GM18520 (cell line): ENCODE measurements at regions not wholly inside any gene's neighbourhood (a gene's known extent, or its start where the extent isn't known, plus 50 kb on each side); places are given as distances from the start of the nearest gene placed in this dataset.
"Not testable (repeated sequence)": the region's sequence is repeated elsewhere in the genome, so short reads cannot be mapped to it uniquely, and the experiment has no call there.

Source experiments
- ATAC-seq: cut with Tn5 transposase; IDR thresholded peaks from one replicate; pipeline ENCODE4 v1.9.1; 2021; ENCODE audit not compliant: unreplicated experiment

DNA sequence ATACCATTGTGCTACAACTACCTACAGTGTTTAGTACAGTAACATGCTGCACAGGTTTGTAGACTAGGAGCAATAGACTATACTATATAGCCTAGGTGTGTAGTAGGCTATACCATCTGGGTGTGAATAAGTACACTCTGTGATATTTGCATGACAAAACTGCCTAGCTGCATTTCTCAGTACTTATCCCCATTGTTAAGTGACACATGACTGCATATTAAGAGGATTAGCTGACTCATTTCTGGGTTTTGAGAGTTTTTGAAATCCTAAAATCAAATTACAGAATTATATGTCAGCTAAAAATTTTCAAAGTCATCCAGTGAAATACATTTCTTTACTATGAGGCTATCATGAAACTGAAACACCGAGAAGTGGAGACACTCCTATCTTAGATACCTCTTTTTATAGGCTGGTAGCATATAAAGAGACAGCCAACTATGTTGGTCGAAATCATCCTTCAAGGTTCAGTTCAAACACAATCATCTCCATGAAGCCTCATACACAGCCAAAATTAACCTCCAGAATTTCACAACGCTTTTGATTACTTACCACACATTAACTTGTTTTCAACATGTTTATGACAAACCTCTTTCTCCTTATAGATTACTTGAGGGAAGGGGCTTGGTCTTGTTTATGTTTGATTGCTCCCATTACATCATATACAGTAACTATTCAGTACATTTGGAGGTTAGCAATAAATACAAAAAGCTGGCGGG lies 89.8 kb upstream of the ANK3 start:
- ATAC-seq: no peak

DNA sequence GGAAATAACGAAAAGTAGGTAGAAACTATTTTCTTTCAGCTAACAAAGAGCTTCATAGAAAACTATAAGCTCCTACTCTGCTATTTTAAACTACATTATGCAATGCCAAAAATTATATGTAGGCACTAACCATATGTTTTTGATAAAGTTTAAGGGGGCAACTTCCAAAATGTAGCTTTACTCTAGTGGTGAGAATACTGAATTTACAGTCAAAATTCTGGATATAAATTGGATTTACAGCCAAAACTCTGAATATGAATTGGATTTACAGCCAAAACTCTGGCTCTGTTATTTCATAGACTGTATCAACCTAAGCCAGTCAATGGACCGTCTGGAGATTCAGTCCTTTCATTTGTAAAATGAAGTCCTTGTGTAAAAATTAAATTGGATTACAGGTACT lies 86.8 kb upstream of the ANK3 start:
- ATAC-seq: no peak

DNA sequence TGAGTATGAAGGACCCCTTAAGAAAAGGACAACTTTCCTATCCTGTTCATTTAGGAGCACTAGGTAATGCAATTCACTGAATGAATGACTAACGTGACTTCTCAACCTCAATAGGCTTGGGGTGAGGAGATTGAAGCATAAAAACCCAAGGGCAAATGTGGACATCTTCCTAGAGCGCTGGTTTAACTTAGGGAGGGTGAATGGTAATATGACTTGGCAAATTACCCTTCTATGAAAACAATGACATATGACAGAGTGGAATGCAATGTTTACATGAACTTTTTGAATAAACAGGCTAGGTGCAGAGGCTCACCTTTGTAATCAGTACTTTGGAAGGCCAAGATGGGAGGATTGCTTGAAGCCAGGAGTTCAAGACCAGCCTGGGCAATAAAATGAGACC lies 83.9 kb upstream of the ANK3 start:
- no peak for ATAC-seq

DNA sequence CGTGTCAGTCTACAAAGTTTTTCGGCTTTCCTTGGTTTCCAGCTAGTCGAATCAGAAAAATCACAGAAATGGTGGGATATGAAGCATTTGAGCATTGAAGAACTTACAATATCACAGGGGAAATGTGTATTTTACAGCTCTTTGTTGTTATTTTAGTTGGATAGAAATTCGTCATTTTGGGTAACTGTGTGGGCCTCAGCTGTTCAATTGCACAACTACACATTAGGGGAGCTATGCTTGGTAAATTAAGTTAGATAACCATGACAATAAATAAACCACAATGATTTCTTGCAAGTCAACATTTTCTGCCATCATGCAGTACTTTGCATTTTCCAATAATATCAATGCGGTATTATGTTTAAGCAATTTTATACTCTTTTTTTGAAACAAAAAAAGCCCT lies 80.4 kb upstream of the ANK3 start:
- ATAC-seq: no peak

DNA sequence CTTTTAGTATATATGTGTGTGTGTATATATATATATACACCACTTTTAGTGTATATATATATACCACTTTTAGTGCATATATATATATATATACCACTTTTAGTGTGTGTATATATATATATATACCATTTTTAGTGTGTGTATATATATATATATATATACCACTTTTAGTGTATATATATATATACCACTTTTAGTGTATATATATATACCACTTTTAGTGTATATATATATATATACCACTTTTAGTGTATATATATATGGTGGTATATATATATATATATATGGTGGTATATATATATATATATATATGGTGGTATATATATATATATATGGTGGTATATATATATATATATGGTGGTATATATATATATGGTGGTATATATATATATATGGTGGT lies 79.5 kb upstream of the ANK3 start:
- ATAC-seq: not testable (repeated sequence)

DNA sequence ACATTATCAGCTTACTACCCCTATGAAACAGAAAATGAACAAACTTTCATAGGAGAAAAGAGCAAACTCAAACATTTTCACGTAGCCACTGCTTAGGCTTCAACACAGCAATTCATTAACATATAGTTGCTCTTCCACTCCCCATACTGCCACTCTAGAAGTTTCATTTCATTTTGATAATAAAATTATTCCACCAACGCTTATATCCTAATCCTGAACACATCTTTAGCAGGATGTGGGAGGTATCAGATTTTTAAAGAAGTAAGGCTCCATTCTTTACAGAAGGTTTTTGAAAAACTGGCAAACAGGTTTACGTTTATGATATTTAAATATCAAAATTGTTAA lies 77.5 kb upstream of the ANK3 start:
- ATAC-seq: no peak

DNA sequence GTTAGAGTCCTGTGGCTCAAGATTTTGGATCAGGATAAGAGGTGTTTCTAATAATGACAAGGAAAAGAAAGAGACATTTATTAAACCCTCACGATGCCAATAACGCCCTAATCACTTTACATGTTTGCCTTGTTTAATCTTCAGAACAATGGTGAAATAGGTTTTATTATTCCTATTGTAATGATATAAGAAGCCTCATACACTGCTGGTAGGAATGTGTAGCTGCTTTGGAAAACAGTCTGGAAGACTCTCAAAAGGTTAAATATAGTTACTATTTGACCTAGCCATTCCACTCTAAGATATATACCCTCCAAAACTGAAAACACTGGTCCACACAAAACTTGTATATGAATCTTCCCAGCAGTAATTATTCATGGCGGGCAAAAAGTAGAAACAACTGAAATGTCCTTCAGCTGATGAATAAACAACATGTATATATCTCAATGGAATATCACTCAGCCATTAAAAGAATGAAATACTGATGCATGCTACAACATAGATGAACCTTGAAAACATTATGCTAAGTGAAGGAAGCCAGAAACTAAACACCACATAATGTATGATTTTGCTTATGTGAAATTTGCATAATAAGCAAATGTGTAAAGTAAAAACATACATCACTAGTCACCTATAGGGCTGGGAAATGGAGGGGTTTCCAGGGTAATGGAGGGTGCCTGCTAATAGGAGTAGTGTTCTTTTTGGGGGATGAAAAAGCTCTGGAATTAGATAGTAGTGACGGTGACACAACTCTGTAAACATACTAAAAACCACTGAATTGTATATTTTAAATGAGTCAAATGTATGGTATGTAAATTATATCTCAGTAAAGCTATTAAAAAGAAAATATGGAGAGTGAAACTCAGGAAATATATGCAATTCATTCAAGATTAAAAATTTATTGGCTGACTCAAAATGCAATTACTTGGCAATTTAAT lies 76.9 kb upstream of the ANK3 start:
- ATAC-seq: no peak

DNA sequence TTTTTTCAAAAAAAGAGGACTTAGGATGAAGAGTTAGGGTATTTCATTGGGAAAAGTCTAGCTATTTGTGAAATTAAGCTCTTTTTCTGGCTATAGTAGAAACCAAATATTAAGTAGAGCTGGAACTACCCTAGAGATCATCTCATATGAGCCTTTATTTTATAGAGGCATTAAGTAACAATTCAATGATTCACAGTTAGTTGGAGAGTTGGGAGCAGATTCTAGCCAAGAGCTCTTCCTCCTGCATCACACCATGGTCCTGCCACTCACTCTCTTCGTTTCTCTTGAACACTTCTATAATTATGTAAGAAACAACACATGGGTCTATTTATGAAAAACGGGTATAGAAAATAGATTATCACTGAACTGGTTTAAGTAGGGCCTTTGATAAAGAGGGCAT lies 76.1 kb upstream of the ANK3 start:
- no peak for ATAC-seq

DNA sequence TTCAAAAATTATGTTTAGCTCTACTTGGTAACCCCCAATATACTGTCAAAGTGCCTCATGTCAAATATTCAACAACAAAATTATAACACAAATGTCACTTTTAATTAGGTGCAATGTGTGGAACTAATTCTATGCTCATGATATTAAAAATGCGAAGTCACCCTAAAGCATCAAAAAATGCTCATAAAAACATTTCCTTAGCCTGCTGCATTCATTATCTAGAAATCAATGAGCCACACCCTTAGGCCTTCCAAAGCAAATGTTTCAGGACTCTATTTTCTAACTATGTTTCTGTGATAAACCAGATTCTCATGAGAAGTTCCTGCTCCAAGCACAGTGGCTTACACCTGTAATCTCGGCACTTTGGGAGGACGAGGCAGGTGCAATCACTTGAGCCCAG lies 75.0 kb upstream of the ANK3 start:
- ATAC-seq: no peak

DNA sequence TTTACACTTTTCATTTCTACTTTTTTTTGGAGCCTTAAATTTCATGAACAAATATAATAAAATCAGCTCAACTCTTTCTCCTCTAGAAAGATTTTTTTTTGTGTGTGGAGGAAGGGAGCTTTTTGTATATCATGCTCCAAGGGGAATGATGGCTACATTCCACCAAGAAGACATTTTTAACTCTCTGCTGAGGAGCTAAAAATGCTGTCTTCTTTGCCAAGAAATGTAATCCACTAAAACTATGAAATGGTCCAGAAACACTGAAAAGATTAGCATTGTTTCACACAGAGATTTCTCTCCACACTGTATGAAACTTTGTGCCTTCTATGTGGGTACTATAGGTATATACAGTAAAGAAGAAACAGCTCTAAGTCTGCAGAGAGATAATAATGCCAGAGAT lies 74.1 kb upstream of the ANK3 start:
- no peak for ATAC-seq

DNA sequence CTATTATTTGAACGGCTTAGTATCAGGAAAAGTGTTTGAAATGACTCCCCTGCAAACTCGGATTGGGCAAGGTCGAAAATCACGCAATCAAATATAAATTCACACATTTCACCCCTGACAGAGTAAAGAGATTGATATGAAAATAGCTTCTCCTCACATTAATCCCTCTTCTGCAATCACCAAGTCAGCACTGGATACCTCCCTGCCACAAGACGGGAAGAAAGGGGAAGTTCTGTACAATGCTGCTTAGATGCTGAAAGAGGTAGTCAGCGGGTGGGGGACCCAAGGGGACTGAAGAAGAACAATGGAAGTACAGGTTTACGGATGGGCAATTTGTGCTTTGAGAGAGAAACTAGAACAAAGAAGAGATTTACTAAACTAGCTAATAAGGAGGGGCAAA lies 72.0 kb upstream of the ANK3 start:
- ATAC-seq: no peak

DNA sequence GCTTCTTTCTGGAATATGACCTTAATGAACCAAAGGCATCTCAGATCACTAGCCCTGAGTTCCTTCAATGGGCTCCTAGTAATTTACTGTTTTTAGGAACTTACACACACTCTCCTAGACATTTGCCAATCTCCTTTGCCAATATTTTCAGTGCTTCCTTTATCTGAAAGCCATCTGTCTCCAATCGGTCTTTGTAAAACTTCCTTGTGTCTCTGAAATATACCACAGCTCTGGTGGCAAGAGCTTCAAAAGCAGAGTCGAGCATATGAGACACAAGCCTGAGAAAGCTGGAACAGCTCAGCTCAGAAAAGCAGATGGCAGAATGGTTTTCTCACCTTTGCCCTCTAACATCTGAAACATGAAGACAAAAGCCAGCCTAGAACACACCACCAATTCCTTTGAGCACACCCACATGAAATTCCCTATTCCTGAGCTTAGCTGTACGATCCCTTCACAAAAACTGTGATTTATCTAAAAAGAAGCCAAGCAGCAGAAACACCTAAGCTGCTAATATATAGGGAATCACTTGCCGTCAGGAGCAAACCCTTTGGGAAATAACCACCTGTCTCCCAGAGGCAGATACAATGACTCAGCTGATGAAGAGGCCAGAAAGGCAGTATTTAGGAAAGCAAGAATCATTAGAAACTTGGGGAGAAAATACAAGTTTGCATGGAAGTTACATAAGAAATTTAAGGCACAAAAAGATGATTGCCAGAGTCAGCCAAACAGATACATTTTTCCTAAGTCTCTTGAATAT lies 70.2 kb upstream of the ANK3 start:
- no peak for ATAC-seq

DNA sequence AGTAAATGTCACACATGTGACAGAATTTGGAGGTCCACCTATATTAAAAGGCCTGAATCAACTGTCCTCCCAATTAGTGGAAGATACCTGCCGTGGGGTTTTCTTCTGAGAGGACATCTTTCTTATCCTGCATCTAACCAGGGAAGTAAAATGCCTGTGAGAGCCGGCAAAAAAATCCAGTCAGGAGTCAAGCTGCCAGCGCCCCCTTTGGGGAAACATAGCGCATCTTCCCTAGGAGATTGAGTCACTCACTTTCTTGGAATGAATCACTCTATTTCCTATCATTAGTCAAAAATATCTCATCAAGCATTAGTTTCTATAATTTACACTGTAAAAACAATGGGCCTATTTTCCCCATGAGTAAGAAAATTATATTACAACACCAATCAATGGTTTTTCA lies 66.4 kb upstream of the ANK3 start:
- ATAC-seq: no peak

DNA sequence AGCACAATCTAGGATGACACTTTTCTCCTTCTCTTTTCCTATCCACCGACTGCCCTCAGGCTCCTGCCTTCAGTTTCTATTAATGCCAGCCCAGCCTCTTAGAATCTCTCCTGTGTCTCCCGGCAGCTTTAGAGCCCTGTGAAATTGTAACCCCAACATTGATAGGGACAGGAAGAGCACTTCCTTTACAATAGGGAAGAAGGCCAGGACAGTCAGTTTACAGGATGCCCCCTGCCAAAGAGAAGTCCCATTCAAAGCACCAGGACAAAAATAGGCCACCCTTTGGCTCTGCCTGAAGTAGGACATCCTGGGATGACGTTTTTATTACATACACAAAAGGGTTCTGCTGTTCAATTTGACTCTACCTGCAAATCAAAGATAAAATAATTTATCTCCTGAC lies 64.7 kb upstream of the ANK3 start:
- no peak for ATAC-seq

DNA sequence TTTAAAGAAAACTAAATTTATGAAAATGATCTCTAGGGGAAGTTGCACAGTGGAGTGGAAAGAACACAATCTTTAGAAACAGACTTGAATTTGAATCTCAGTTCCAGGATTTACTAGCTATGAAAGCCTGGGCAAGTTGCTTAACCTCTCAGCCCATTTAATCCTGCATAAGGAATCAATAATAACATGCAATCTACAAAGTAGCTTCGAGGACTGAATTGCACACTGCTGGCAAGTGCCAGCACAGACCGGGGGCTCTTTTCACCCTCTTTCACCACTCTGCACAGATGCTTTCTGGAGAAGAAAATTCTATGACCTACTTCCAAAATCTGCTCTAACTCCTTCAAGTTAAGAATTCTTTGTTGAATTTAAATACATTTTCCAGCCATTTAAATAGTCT lies 63.4 kb upstream of the ANK3 start:
- ATAC-seq: no peak

DNA sequence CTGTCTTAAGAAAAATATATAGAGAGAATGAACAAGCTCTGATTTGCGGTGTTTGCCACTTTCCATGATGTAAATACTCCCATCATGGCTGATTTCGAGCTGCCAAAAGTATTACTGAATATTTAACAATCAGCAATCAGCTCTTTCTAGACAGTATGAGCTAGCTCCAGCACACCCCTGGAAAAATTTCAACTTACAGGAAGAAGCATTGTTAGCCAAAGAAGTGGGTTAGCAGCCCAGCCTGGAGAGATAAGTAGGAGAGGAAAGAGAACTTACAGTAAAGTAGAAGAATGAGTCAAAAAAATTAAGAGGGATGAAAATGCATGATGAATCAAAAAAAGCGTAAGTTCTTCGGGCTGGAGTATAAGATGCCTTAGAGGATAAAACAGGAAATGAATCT lies 60.6 kb upstream of the ANK3 start:
- no peak for ATAC-seq

DNA sequence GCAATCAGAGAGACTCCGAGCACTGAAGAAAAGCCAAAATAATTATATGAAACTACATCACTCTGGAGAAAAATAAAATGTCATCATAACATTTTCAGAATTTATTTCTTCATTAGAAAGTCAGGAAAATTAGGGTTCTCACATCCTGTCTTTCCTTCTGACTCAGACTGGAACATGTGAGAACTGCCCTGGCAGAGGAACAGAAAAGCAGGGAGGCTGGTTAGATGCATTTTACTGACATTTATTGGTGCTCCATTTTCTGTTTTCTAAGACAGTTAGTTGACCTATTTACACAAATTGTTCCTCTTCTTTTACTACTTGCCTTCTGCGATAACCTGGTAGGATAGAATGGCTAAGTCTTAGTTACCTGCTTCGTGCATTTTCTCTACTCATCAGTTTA lies 58.6 kb upstream of the ANK3 start:
- ATAC-seq: no peak

DNA sequence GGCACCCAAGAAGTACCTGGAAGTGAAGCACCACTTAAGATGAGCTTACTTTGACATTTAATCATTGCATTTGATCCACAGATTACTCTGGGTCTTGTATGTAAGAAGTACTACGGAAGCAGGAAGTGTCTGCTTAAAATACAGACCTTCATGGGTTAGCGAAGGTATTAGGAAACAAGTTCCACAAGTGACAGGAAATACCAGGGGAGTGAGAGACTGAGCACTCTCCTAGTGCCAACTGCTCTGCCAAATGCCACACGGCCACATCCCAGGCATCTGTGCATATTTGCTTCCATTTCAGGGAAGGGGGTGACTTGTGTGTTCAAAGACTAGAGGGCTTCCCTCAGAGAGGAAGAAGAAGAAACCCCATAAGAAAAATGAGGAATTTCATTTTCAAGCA lies 57.2 kb upstream of the ANK3 start:
- ATAC-seq: no peak

DNA sequence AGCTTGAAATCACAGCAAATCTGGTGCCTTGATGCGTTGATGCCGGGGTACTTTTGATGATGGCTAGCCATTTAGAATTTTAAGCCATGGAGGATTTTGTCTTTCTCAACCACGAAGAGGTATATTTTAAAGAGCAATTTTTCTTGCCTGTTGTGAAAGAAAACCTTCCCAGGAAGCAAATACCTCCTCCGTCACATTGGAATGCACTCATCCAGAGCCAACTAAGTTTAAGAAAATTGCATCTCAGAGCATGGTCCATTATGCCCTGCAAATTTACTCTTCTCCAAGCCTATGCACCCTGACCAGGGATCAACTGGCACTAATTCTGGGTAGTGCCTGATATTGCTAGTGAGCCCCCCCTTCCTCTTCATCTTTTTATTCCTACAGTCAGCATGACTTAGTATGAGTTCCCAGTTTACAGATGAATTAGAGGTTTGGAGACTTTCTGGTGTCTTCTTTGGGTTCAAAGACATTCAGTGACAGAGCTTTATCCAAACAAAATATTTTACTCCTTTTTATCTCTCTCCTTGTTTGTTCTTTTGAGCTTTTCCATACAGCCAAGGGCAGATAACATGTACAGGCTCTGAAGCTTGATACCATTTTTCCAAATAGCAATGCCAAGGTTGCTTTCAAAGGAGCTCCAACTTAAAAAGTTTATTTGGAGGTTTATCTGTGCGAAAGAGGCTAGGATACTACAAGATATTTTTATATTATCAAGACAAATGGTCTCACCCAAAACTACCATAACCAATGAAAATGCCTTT lies 56.6 kb upstream of the ANK3 start:
- no peak for ATAC-seq

DNA sequence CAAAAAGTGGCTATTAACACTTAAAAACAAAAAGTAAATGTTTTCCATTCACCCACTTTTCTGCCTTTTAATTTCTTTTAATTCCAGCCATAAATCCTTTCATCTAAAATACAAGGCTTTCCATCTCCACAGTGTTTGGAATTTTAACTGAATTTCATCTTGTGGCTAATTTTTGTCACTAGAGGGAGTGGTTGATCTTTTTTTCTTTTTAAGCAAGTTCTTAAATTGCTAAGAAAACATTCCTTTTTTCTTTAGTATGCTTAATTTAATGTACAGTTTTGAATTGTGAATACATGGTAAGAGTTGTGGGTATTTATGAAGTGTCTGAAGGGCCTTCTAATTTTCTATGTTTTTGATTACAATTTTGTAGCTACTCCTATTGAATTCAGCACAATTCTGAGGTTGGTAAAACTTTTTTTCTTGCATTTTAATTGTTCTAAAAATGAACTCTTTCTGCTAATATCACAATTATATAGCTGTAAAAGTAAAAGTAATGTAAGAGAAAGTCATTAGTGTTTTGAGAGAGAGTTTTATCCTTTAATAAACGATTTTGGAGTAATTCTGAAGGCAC lies 54.9 kb upstream of the ANK3 start:
- no peak for ATAC-seq

DNA sequence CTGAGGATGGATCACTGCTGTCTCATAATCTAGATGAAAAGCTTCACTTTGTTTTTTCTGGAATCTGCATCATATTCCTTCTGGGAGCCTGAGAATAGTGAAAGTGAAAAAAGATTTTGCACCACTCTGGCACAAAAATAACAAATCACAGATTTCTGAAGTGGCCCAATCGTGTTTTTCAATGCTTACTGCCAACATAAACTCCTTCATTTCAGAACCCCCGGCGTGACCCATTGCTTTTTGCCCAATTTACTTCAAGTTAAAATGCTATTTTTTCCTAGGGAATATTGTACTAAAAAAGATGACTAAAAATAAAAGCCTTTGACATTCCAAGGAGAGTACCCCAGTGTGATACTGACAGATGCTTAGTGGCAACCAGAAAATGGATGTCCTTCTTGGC lies 53.7 kb upstream of the ANK3 start:
- ATAC-seq: no peak
